Spleen (tissue), 11 donors: ENCODE measurements at regions not wholly inside any gene's neighbourhood (a gene's known extent, or its start where the extent isn't known, plus 50 kb on each side); places are given as distances from the start of the nearest gene placed in this dataset.

ENCODE experiments used
- DNase-seq: peaks from one replicate; pipeline ENCODE4 v3.0.0-alpha.2; 2020
- H3K27ac ChIP-seq, 8 donors: fragments of 200-600 bp; sonication (generic) in 7 of 8; 1 replicate in 4 of 8; 2 replicates in 4 of 8; pipeline versions ENCODE4 v1.5.0 to v1.8.0; 2016 to 2021; ENCODE audit warnings: inconsistent platforms in 4 of 8, mild to moderate bottlenecking in 4 of 8, moderate library complexity in 1 of 8
- H3K27me3 ChIP-seq, 7 donors: fragments of 200-600 bp; sonication (generic) in 6 of 7; replicated peaks in 1 of 7; 1 replicate in 4 of 7; 2 replicates in 3 of 7; pipeline versions ENCODE4 v1.5.0 to v1.8.0; 2016 to 2021; ENCODE audit warnings: inconsistent platforms in 3 of 7, mild to moderate bottlenecking in 1 of 7
- H3K36me3 ChIP-seq, 6 donors: fragments of 200-600 bp; sonication (generic) in 5 of 6; 1 replicate in 4 of 6; 2 replicates in 2 of 6; pipeline versions ENCODE4 v1.5.0 to v1.8.0; 2016 to 2021; ENCODE audit warnings: inconsistent platforms in 2 of 6
- H3K4me1 ChIP-seq, 6 donors: fragments of 200-600 bp; sonication (generic) in 5 of 6; 1 replicate in 3 of 6; 2 replicates in 3 of 6; pipeline versions ENCODE4 v1.5.0 to v1.8.0; 2016 to 2021; ENCODE audit warnings: inconsistent platforms in 3 of 6
- H3K4me3 ChIP-seq, 8 donors: fragments of 200-600 bp; sonication (generic) in 7 of 8; 1 replicate in 4 of 8; 2 replicates in 4 of 8; pipeline versions ENCODE4 v1.5.0 to v1.8.0; 2016 to 2021; ENCODE audit warnings: inconsistent platforms in 4 of 8, mild to moderate bottlenecking in 4 of 8, moderate library complexity in 2 of 8
- H3K9me3 ChIP-seq, 8 donors: fragments of 200-600 bp; sonication (generic) in 7 of 8; 1 replicate in 4 of 8; 2 replicates in 4 of 8; pipeline versions ENCODE4 v1.5.0 to v1.8.0; 2016 to 2021; ENCODE audit warnings: inconsistent platforms in 4 of 8
- POLR2A ChIP-seq, 3 donors: fragments of 450-650 bp; IDR thresholded peaks; one replicate each; pipeline ENCODE4 v1.5.1; 2017; ENCODE audit warnings: antibody characterized with exemption in 3 of 3, mild to moderate bottlenecking in 1 of 3
- POLR2AphosphoS5 ChIP-seq, 3 donors: sonication (generic); formaldehyde crosslinking; IDR thresholded peaks; one replicate each; pipeline ENCODE4 v1.5.1; 2017; ENCODE audit warnings: antibody characterized with exemption in 3 of 3
- WGBS, 5 donors: extraction: QIAGEN DNeasy Blood & Tissue Kit in 3 of 5; methylation state at CpG; one replicate each; pipeline versions ENCODE4 v1.1.5 to v1.1.7; 2013 to 2018; 5-methylcytosine and 5-hydroxymethylcytosine counted together
- intact Hi-C: fragments of 100-400 bp; cut with DNase I; formaldehyde crosslinking; loops from one replicate; pipeline ENCODE4 v1.15.0; 2023; ENCODE audit warnings: low total_unique reads
- TF ChIP-seq, protein P1 (sequence below), 11 experiments: fragments of 200-600 bp in 7 of 11; fragments of 450-650 bp in 4 of 11; sonication (generic) in 4 of 11; IDR thresholded peaks in 8 of 11; conservative IDR thresholded peaks in 3 of 11; 1 replicate in 7 of 11; 2 replicates in 4 of 11; pipeline versions ENCODE4 v1.4.0 to v1.8.0; 2016 to 2021; ENCODE audit warnings: antibody characterized with exemption in 11 of 11, inconsistent platforms in 4 of 11, mild to moderate bottlenecking in 1 of 11
- donor health status: healthy with polysubstance abuse.
- donor health status: DM: no; HTN: no; CAD: no; lungs with moderate emphysema.
- donor health status: DM: no; HTN: no; CAD: no.
- donor health status: Bipolar disorder and iron deficiency.
- donor health status: healthy.
- donor health status: DM: no; HTN: no; CAD: no.
- donor health status: DM: yes; HTN: yes; CAD: no.

DNA sequence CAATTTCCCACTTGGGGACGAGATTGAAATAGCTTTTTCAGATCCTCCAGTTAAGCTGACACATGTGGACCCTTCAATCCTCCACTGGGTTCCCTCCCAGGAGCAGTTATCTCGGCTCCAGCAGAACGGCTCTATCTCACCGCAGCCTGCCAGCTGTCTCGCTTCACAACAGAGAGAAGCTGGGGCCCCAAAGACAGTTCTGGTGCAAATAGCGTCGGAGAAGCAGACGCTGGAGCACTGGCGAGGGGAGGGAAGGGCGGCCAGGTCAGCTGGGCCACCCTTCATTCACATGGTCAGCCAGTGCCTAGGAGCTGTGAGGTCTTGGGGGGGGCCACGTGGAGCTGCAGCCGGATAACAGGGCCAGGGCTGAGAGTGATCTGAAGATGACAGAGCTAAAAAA, 141.3 kb upstream of the SDK2 start:
- WGBS, 5 donors, result 48 to 59% (median 51%) methylated on average over 12 of the region's 12 CpGs

DNA sequence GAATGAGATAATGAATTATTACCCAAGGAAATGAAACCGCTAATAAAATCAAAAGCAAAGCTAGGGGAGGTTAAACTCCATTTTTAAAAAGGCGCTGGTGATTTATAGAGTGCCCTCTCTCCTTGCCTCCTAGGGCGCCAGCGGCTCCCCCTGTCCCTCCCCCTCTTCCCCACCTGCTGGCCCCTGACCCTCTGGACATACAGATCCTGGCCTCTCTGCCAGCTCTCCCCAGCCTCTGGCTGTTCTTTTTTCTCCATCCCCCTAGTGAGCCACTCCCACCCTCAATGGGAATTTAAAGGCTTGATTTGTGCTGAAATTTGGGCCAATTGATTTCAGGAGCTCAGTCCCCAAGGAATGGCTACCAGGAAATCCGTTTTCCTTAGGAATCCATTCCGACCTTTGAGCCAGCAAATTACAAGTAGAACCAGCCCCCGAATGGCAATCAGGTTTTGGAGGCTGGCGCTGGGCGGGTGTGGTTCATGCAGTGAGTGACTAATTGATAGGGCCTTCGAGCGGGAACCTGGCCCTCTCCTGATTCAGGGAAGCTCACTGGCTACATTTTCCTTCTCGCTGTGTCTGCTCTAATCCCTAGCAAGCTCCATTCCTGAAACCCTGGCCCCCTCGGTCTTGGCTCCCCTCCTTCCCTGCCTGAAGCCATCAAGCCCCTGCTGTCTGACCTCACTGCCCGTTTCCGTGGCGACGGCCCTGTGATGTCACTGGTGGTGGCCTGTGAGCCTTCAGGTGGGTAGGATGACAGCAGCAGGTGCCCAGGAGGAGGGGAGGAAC, 141.9 kb upstream of the SDK2 start:
- Histone ChIP-seq H3K27ac (no peak overlapping the region), H3K4me1 (no peaks in the 10 kb centered on the region), H3K9me3 (no peaks in the 10 kb centered on the region), H3K4me3 (no peak overlapping the region), H3K36me3 (no peaks in the 10 kb centered on the region), H3K27me3 (peaks cover 0 to 66% (median 0%) of the 10 kb centered on the region in 7 donors)
- intact Hi-C loops, result no loop called here
- DNase-seq, result no peak
- TF ChIP-seq POLR2A (IDR thresholded peaks at IDR 0.05), result no peak
- no peak for TF ChIP-seq POLR2AphosphoS5 (IDR thresholded peaks at IDR 0.05)
- TF ChIP-seq, protein P1, sequence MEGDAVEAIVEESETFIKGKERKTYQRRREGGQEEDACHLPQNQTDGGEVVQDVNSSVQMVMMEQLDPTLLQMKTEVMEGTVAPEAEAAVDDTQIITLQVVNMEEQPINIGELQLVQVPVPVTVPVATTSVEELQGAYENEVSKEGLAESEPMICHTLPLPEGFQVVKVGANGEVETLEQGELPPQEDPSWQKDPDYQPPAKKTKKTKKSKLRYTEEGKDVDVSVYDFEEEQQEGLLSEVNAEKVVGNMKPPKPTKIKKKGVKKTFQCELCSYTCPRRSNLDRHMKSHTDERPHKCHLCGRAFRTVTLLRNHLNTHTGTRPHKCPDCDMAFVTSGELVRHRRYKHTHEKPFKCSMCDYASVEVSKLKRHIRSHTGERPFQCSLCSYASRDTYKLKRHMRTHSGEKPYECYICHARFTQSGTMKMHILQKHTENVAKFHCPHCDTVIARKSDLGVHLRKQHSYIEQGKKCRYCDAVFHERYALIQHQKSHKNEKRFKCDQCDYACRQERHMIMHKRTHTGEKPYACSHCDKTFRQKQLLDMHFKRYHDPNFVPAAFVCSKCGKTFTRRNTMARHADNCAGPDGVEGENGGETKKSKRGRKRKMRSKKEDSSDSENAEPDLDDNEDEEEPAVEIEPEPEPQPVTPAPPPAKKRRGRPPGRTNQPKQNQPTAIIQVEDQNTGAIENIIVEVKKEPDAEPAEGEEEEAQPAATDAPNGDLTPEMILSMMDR (IDR thresholded peaks at IDR 0.05 in 8 of 11, conservative IDR thresholded peaks at IDR 0.05 in 3 of 11), result no peak
- WGBS, 5 donors, result 70 to 81% (median 74%) methylated on average over 14 to 17 of the region's 17 CpGs

More for the DNA sequence above, 141.3 kb upstream of the SDK2 start:
- no peak overlapping the region for H3K27ac ChIP-seq
- DNase-seq, result no peak
- peaks cover 0 to 72% (median 0%) of the 10 kb centered on the region in 7 donors for H3K27me3 ChIP-seq
- intact Hi-C loops, result no loop called here
- no peaks in the 10 kb centered on the region for H3K4me1 ChIP-seq
- H3K4me3 ChIP-seq, result no peak overlapping the region
- no peak for TF ChIP-seq POLR2AphosphoS5 (IDR thresholded peaks at IDR 0.05)
- H3K9me3 ChIP-seq, result no peaks in the 10 kb centered on the region
- H3K36me3 ChIP-seq, result no peaks in the 10 kb centered on the region

DNA sequence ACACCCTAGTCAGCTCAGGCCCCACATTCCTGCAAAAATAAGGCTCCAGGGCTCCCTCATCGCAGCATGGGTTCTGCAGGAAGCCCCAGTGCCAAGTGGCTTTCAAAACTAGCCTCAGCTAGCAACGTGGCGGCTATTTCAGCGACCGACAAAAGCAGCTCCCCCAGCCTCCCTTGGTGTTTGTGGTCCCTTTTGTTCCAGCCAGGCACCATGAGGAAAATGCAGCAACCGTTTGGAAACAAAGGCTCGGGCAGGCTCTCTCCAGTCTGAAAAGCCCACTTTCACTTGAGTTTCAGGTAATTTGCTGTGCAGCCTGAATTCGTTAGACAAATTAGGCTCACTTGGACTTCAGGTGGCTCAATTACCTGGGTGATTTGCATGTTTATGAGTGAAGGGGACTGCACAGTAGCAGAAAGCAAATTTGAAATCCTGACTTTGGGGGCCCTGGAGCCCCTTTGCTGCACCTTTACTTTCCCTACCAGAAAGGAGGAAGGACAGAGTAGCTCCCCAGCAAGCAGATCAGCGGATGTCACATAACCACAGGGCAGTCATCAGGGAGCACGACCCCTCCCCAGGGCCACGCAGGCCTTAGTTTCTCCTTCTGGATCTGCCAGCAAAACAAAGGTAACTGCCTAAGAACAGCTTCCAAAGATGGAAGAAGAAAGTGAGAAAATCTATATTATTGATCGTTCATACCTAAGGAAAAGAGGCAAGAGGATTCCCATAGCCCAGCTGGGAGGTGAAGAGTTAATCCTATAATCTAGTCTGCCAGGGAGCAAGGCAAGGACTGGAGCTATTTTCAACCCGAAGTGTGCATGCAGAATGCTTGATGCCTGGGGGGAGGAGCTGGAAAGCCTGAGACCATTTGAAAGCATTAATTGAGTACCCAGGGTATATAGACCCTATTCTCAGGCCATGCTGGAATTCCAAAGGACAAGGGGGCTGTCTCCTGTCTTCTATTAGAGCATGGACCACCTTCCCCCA, 143.1 kb upstream of the SDK2 start:
- Histone ChIP-seq H3K36me3 (no peaks in the 10 kb centered on the region), H3K27me3 (peaks cover 0 to 58% (median 0%) of the 10 kb centered on the region in 7 donors), H3K9me3 (no peaks in the 10 kb centered on the region), H3K27ac (no peak overlapping the region), H3K4me3 (no peak overlapping the region), H3K4me1 (no peaks in the 10 kb centered on the region)
- intact Hi-C loops, result no loop called here
- WGBS, 5 donors, result 53 to 73% (median 61%) methylated on average over 13 of the region's 13 CpGs
- no peak for DNase-seq
- TF ChIP-seq POLR2A (IDR thresholded peaks at IDR 0.05) (no peak), POLR2AphosphoS5 (IDR thresholded peaks at IDR 0.05) (no peak)
- TF ChIP-seq, protein P1 (IDR thresholded peaks at IDR 0.05 in 8 of 11, conservative IDR thresholded peaks at IDR 0.05 in 3 of 11), result no peak

DNA sequence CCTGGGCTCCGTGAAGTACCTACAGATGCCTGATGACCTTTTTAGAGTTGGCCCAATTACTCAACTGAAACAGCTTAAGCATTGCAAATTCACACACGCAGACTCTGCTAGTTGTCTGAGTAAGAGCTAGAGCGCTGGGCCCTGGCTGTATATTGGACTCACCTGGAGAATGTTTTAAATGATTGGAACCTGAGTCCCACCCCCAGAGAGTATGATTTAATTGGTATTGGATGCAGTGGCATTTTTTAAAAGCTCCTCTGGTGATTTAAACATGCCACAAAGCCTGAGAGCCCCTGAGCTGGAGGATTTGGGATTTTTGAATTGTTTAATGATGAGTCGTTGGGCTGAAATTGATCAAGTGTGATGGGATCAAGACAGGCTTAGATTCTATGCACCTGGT, 143.9 kb upstream of the SDK2 start:
- 78 to 88% (median 82%) methylated on average over 4 of the region's 4 CpGs for WGBS, 5 donors
- no peak for DNase-seq
- Histone ChIP-seq H3K27me3 (peaks cover 0 to 52% (median 0%) of the 10 kb centered on the region in 7 donors), H3K9me3 (no peaks in the 10 kb centered on the region), H3K4me3 (no peak overlapping the region), H3K27ac (no peak overlapping the region), H3K36me3 (no peaks in the 10 kb centered on the region), H3K4me1 (no peaks in the 10 kb centered on the region)
- intact Hi-C loops, result no loop called here
- TF ChIP-seq POLR2AphosphoS5 (IDR thresholded peaks at IDR 0.05) (no peak), POLR2A (IDR thresholded peaks at IDR 0.05) (no peak)
- TF ChIP-seq, protein P1 (IDR thresholded peaks at IDR 0.05 in 8 of 11, conservative IDR thresholded peaks at IDR 0.05 in 3 of 11), result no peak
